Mesendoderm (in vitro differentiated cells): ENCODE measurements at regions not wholly inside any gene's neighbourhood (a gene's known extent, or its start where the extent isn't known, plus 50 kb on each side); places are given as distances from the start of the nearest gene placed in this dataset.

ENCODE experiments used
- DNase-seq: peaks from one replicate; pipeline ENCODE4 v3.0.0; 2013
- H2AK5ac ChIP-seq: 2 replicates; pipeline ENCODE4 v1.6.1; 2013; ENCODE audit warnings: low read length, inconsistent platforms
- H2BK120ac ChIP-seq: 2 replicates; pipeline ENCODE4 v1.6.1; 2013; ENCODE audit warnings: low read depth, mild to moderate bottlenecking, low read length, moderate library complexity, mixed read lengths
- H2BK15ac ChIP-seq: replicated peaks from 2 replicates; pipeline ENCODE4 v1.6.1; 2013; ENCODE audit warnings: low read depth, mild to moderate bottlenecking, moderate library complexity
- H2BK5ac ChIP-seq: 2 replicates; pipeline ENCODE4 v1.6.1; 2013; ENCODE audit warnings: low read length, inconsistent platforms
- H3K18ac ChIP-seq: 2 replicates; pipeline ENCODE4 v1.6.1; 2013; ENCODE audit warnings: mild to moderate bottlenecking, low read length, mixed read lengths
- H3K23ac ChIP-seq: one replicate; pipeline ENCODE4 v1.6.1; 2013; ENCODE audit warnings: low read length
- H3K27ac ChIP-seq: 2 replicates; pipeline ENCODE4 v1.5.1; 2013; ENCODE audit warnings: low read depth, mild to moderate bottlenecking, inconsistent platforms, low read length, moderate library complexity
- H3K27me3 ChIP-seq: 2 replicates; pipeline ENCODE4 v1.6.1; 2013; ENCODE audit warnings: low read length, control low read depth, mild to moderate bottlenecking, inconsistent platforms; ENCODE audit not compliant: insufficient read depth, poor library complexity
- H3K36me3 ChIP-seq: 2 replicates; pipeline ENCODE4 v1.6.1; 2013; ENCODE audit warnings: low read length, inconsistent platforms; ENCODE audit not compliant: control insufficient read depth, insufficient read depth
- H3K4ac ChIP-seq: one replicate; pipeline ENCODE4 v1.6.1; 2013; ENCODE audit warnings: low read depth, mild to moderate bottlenecking, low read length, moderate library complexity
- H3K4me1 ChIP-seq: 2 replicates; pipeline ENCODE4 v1.6.1; 2013; ENCODE audit warnings: low read depth, low read length, inconsistent platforms; ENCODE audit not compliant: control insufficient read depth
- H3K4me2 ChIP-seq: 2 replicates; pipeline ENCODE4 v1.6.1; 2013; ENCODE audit warnings: low read length
- H3K4me3 ChIP-seq: 2 replicates; pipeline ENCODE4 v1.5.1; 2013; ENCODE audit warnings: mild to moderate bottlenecking, low read length
- H3K56ac ChIP-seq: one replicate; pipeline ENCODE4 v1.6.1; 2013; ENCODE audit warnings: low read length
- H3K79me1 ChIP-seq: 2 replicates; pipeline ENCODE4 v1.6.1; 2013; ENCODE audit warnings: low read length, inconsistent platforms
- H3K79me2 ChIP-seq: 2 replicates; pipeline ENCODE4 v1.6.1; 2013; ENCODE audit warnings: mild to moderate bottlenecking, low read length; ENCODE audit not compliant: control insufficient read depth, insufficient read depth
- H3K9ac ChIP-seq: 2 replicates; pipeline ENCODE4 v1.6.1; 2013; ENCODE audit warnings: low read length, inconsistent platforms
- H4K5ac ChIP-seq: one replicate; pipeline ENCODE4 v1.6.1; 2013; ENCODE audit warnings: low read length
- H4K8ac ChIP-seq: one replicate; pipeline ENCODE4 v1.6.1; 2013; ENCODE audit warnings: low read depth, mild to moderate bottlenecking, control low read depth, low read length, moderate library complexity
- WGBS: extraction: QIAGEN DNeasy Blood & Tissue Kit; methylation state at CpG from one replicate; pipeline ENCODE4 v1.1.7; 2013; ENCODE audit warnings: low lambda C conversion rate, missing lambda C conversion rate; ENCODE audit not compliant: insufficient coverage; ENCODE audit errors: extremely low coverage; 5-methylcytosine and 5-hydroxymethylcytosine counted together

GRCh38 chr20:60263725-60264709 lies 305.8 kb downstream of the CDH26 start:
- Histone ChIP-seq H4K8ac (no peak overlapping the region), H3K23ac (no peak overlapping the region), H2BK120ac (no peak overlapping the region), H3K4me2 (no peak overlapping the region), H3K4ac (no peak overlapping the region), H2BK15ac (no peak overlapping the region), H3K27me3 (no peaks in the 10 kb centered on the region), H3K79me2 (no peaks in the 10 kb centered on the region), H3K9ac (no peak overlapping the region), H2BK5ac (no peak overlapping the region), H3K56ac (no peak overlapping the region), H3K4me3 (no peak overlapping the region), H2AK5ac (no peak overlapping the region), H3K36me3 (no peaks in the 10 kb centered on the region), H4K5ac (no peak overlapping the region), H3K18ac (no peak overlapping the region), H3K4me1 (no peaks in the 10 kb centered on the region), H3K27ac (no peak overlapping the region), H3K79me1 (no peaks in the 10 kb centered on the region)
- no peak for DNase-seq
- WGBS: no CpG with 5 or more reads among the region's 18 CpGs

- no peak overlapping the region for H3K23ac ChIP-seq
- H4K5ac ChIP-seq: no peak overlapping the region
- WGBS: no CpG with 5 or more reads among the region's 9 CpGs
- no peak overlapping the region for H3K56ac ChIP-seq
- H4K8ac ChIP-seq: no peak overlapping the region
- H2AK5ac ChIP-seq: no peak overlapping the region
- no peak overlapping the region for H3K9ac ChIP-seq
- H3K79me1 ChIP-seq: no peaks in the 10 kb centered on the region
- no peaks in the 10 kb centered on the region for H3K27me3 ChIP-seq
- H3K79me2 ChIP-seq: no peaks in the 10 kb centered on the region
- H2BK120ac ChIP-seq: no peak overlapping the region
- H3K4me1 ChIP-seq: no peaks in the 10 kb centered on the region
- H3K4me2 ChIP-seq: no peak overlapping the region
- H3K4me3 ChIP-seq: no peak overlapping the region
- no peak overlapping the region for H3K4ac ChIP-seq
- H3K36me3 ChIP-seq: no peaks in the 10 kb centered on the region
- H3K18ac ChIP-seq: no peak overlapping the region
- H3K27ac ChIP-seq: no peak overlapping the region
- no peak overlapping the region for H2BK15ac ChIP-seq
- no peak for DNase-seq
- H2BK5ac ChIP-seq: no peak overlapping the region
These were observed 308.1 kb downstream of the CDH26 start for GRCh38 chr20:60266177-60266823.

GRCh38 chr20:60268491-60268890 lies 310.3 kb downstream of the CDH26 start:
- H3K27me3 ChIP-seq: no peaks in the 10 kb centered on the region
- no peak overlapping the region for H3K27ac ChIP-seq
- no peaks in the 10 kb centered on the region for H3K79me2 ChIP-seq
- no peak overlapping the region for H2BK15ac ChIP-seq
- H4K8ac ChIP-seq: no peak overlapping the region
- no CpG with 5 or more reads among the region's 4 CpGs for WGBS
- no peak overlapping the region for H3K4me2 ChIP-seq
- no peak for DNase-seq
- no peak overlapping the region for H3K18ac ChIP-seq
- H2AK5ac ChIP-seq: no peak overlapping the region
- H3K4ac ChIP-seq: no peak overlapping the region
- no peak overlapping the region for H2BK5ac ChIP-seq
- no peak overlapping the region for H4K5ac ChIP-seq
- no peak overlapping the region for H3K23ac ChIP-seq
- H3K4me1 ChIP-seq: no peaks in the 10 kb centered on the region
- no peak overlapping the region for H3K9ac ChIP-seq
- H3K4me3 ChIP-seq: no peak overlapping the region
- H3K56ac ChIP-seq: no peak overlapping the region
- no peaks in the 10 kb centered on the region for H3K36me3 ChIP-seq
- H2BK120ac ChIP-seq: no peak overlapping the region
- H3K79me1 ChIP-seq: no peaks in the 10 kb centered on the region

GRCh38 chr20:60269573-60270162 lies 311.4 kb downstream of the CDH26 start:
- H2BK15ac ChIP-seq: no peak overlapping the region
- H3K27me3 ChIP-seq: no peaks in the 10 kb centered on the region
- no peak overlapping the region for H4K8ac ChIP-seq
- H3K79me1 ChIP-seq: no peaks in the 10 kb centered on the region
- no peaks in the 10 kb centered on the region for H3K79me2 ChIP-seq
- no peak overlapping the region for H3K4me3 ChIP-seq
- no peak overlapping the region for H2BK120ac ChIP-seq
- H3K23ac ChIP-seq: no peak overlapping the region
- no peak overlapping the region for H3K4me2 ChIP-seq
- WGBS: no CpG with 5 or more reads among the region's 7 CpGs
- no peak overlapping the region for H2AK5ac ChIP-seq
- H3K27ac ChIP-seq: no peak overlapping the region
- H2BK5ac ChIP-seq: no peak overlapping the region
- DNase-seq: no peak
- H3K36me3 ChIP-seq: no peaks in the 10 kb centered on the region
- no peak overlapping the region for H3K56ac ChIP-seq
- H4K5ac ChIP-seq: no peak overlapping the region
- H3K9ac ChIP-seq: no peak overlapping the region
- H3K4me1 ChIP-seq: no peaks in the 10 kb centered on the region
- no peak overlapping the region for H3K18ac ChIP-seq
- H3K4ac ChIP-seq: no peak overlapping the region

- no peak overlapping the region for H3K9ac ChIP-seq
- no peaks in the 10 kb centered on the region for H3K4me1 ChIP-seq
- no peak overlapping the region for H3K23ac ChIP-seq
- no peak overlapping the region for H3K27ac ChIP-seq
- no peak overlapping the region for H3K4me3 ChIP-seq
- no peaks in the 10 kb centered on the region for H3K79me2 ChIP-seq
- no peak overlapping the region for H3K4me2 ChIP-seq
- no peak overlapping the region for H2AK5ac ChIP-seq
- WGBS: no CpG with 5 or more reads among the region's 4 CpGs
- H4K8ac ChIP-seq: no peak overlapping the region
- H3K56ac ChIP-seq: no peak overlapping the region
- H3K18ac ChIP-seq: no peak overlapping the region
- no peak overlapping the region for H2BK120ac ChIP-seq
- no peaks in the 10 kb centered on the region for H3K79me1 ChIP-seq
- H3K36me3 ChIP-seq: no peaks in the 10 kb centered on the region
- H2BK15ac ChIP-seq: no peak overlapping the region
- no peak overlapping the region for H3K4ac ChIP-seq
- H4K5ac ChIP-seq: no peak overlapping the region
- H3K27me3 ChIP-seq: no peaks in the 10 kb centered on the region
- DNase-seq: no peak
- H2BK5ac ChIP-seq: no peak overlapping the region
These were observed 312.1 kb downstream of the CDH26 start for GRCh38 chr20:60270341-60270740.
